Heart left ventricle (tissue), 13 donors: ENCODE measurements at regions not wholly inside any gene's neighbourhood (a gene's known extent, or its start where the extent isn't known, plus 50 kb on each side); places are given as distances from the start of the nearest gene placed in this dataset.

Source experiments
- CTCF ChIP-seq, 12 donors: fragments of 200-600 bp; sonication (generic) in 4 of 12; IDR thresholded peaks; one replicate each; pipeline versions ENCODE4 v1.5.0 to v1.8.0; 2018 to 2022; ENCODE audit warnings: antibody characterized with exemption in 12 of 12, mild to moderate bottlenecking in 5 of 12
- POLR2A ChIP-seq, 2 donors: fragments of 450-650 bp; IDR thresholded peaks; one replicate each; pipeline ENCODE4 v1.6.1; 2017; ENCODE audit warnings: antibody characterized with exemption in 2 of 2, mild to moderate bottlenecking in 2 of 2, moderate library complexity in 2 of 2
- donor health status: ischemic (EF 13 %, LVEDD 7.1; RV severe dilation, severe dysfunction).
- donor health status: DM: no; HTN: yes; CAD: no.
- donor health status: DM: no; HTN: no; CAD: no.
- donor health status: ischemic (EF 25% LVEDD 6.9; RV normal size, moderate dysfunction).
- donor health status: ischemic (EF 25% LVEDD 5.7; RV mildly dilated, moderate dysfunction).
- donor health status: ischemic (EF 35%, LVEDD 5.7; RV mildly dilated, moderate dysfunction).
- donor health status: nonischemic (EF 11% LVEDD 7.7; RV severe dilation, severe dysfunction).
- donor health status: DM: yes; HTN: yes; CAD: no.
- donor health status: PGD.
- donor health status: ischemic (EF 29% LVEDD 5.4; RV normal size, mild dysfunction).
- donor health status: nonischemic (EF 23%, LVEDD 6.1; RV moderate dilation, normal function).

GRCh38 chr16:60060731-60061130 lies 1326.6 kb upstream of the GOT2 start:
- TF ChIP-seq CTCF (IDR thresholded peaks at IDR 0.05) (no peak), POLR2A (IDR thresholded peaks at IDR 0.05) (no peak)
